Left ventricle myocardium superior (tissue), 1 donor: ENCODE measurements at regions not wholly inside any gene's neighbourhood (a gene's known extent, or its start where the extent isn't known, plus 50 kb on each side); places are given as distances from the start of the nearest gene placed in this dataset.
"Not testable (repeated sequence)": the region's sequence is repeated elsewhere in the genome, so short reads cannot be mapped to it uniquely, and the experiment has no call there.

Source experiments
- ATAC-seq: fragments of 200-7000 bp; cut with Tn5 transposase; one replicate; pipeline ENCODE4 v1.9.1; 2020; ENCODE audit warnings: mild to moderate bottlenecking, moderate library complexity
- DNase-seq: peaks from one replicate; pipeline ENCODE4 v3.0.0-alpha.2; 2020
- intact Hi-C: fragments of 100-400 bp; cut with micrococcal nuclease; formaldehyde crosslinking; loops from one replicate; pipeline ENCODE4 v1.11.0; 2022
- donor health status: DM: no; HTN: yes; CAD: no; lungs with severe emphysema.

DNA sequence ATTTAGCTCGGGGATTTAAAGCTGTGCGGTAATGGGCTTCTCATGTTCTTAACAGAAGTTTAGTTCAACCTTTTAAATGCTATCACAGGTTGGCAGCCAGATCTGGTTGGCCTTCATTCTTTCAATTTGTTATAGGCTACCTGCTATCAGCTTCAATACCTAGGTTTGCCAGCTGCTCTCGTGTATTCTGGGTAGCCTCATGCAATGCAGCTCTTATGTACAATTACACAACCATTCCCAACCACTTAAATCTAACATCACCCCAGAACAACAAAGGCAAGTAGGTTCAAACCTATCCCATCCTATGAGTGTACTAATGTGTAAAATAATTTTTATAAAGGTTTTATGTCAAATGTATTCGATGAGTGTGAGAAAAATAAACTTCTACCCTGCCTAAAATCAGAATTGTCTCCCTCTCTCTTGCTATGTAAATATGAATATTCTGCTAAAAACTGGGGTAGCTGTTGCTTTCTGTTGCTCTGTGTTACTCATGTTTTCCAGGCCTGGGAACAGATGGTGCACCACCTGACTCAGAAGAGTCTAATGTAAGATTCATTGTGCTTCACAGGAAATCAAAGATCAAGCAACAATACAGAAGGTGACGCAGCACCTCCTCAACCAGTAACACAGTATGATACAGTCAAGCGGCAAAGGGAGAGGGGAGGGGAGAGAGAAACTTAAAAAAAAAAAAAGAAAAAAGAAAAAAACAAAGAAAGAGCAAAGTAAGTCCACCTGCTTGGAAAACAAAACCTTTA, 188.6 kb downstream of the ETV1 start:
- no peak for DNase-seq
- intact Hi-C loops: no loop called here
- no peak for ATAC-seq

DNA sequence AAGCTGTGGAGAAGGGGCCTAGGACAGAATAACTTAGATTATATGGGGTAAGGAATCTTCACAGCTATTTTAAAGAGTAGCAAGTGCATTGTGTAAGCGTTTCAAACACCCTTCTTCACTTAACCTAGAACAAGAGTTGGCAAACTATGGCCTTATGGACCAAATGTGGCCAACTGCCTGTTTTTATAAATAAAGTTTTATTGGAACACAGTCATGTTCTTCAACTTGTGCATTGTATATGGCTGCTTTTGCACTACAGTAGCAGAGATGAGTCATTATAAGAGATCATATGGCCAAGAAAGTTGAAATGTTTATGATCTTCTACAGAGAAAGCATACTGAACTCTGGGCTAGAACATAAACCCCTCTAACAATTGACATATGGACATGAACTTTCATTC, 187.8 kb downstream of the ETV1 start:
- DNase-seq (no peak), ATAC-seq (no peak)
- intact Hi-C loops: no loop called here

DNA sequence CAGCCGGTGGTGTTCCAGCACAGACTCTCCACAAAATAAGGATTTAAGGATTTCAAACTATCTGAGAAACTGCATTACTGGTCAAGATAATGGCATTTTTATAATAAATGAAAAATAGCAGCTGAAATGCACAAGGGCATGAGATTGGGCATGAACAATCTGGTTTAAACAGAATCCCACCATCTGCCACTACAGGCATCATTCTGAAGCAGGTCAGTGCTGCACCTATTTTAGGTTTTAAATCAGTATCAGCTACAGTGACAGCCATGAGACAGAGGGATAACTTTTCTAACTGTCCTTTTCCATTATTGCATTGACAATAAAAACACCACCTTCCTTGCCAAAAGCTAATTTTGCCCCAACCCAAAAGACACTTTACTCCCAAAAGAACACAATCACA, 186.8 kb downstream of the ETV1 start:
- intact Hi-C loops: no loop called here
- ATAC-seq: no peak

DNA sequence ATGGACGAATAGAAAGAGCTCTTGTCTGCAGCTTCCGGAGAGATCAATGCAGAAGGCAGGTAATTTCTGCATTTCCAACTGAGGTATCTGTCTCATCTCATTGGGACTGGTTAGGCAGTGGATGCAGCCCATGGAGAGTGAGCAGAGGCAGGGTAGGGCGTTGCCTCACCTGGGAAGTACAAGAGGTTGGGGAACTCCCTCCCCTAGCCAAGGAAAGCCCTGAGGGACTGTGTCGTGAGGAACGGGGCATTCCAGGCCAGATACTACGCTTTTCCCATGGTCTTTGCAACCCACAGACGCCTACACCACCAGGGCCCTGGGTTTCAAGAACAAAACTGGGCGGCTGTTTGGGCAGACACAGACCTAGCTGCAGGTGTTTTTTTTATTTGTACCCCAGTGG, 186.3 kb downstream of the ETV1 start:
- ATAC-seq (no peak), DNase-seq (no peak)
- intact Hi-C loops: no loop called here

More for the DNA sequence above, 186.8 kb downstream of the ETV1 start:
- DNase-seq: no peak

DNA sequence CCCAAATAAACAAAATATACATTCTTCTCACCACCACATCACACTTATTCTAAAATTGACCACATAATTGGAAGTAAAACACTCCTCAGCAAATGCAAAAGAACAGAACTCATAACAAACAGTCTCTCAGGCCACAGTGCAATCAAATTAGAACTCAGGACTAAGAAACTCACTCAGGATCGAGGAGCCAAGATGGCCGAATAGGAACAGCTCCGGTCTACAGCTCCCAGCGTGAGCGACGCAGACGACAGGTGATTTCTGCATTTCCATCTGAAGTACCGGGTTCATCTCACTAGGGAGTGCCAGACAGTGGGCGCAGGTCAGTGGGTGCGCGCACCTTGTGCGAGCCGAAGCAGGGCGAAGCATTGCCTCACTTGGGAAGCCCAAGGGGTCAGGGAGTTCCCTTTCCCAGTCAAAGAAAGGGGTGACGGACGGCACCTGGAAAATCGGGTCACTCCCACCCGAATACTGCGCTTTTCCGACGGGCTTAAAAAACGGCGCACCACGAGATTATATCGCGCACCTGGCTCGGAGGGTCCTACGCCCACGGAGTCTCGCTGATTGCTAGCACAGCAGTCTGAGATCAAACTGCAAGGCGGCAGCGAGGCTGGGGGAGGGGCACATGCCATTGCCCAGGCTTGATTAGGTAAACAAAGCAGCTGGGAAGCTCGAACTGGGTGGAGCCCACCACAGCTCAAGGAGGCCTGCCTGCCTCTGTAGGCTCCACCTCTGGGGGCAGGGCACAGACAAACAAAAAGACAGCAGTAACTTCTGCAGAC, 183.2 kb downstream of the ETV1 start:
- ATAC-seq, intact Hi-C loops, DNase-seq: not testable (repeated sequence)

DNA sequence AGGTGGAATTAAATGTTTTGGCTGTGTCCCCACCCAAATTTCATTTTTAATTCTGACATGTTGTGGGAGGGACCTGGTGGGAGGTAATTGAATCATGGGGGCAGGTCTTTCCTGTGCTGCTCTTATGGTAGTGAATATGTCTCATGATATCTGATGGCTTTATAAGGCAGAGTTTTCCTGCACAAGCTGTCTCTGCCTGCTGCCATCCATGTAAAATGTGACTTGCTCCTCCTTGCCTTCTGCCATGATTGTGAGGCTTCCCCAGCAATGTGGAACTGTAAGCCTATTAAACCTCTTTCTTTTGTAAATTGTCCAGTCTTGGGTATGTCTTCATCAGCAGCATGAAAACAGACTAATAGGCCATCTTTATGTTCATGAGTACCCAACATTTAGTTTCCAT, 172.2 kb downstream of the ETV1 start:
- ATAC-seq, intact Hi-C loops: not testable (repeated sequence)

DNA sequence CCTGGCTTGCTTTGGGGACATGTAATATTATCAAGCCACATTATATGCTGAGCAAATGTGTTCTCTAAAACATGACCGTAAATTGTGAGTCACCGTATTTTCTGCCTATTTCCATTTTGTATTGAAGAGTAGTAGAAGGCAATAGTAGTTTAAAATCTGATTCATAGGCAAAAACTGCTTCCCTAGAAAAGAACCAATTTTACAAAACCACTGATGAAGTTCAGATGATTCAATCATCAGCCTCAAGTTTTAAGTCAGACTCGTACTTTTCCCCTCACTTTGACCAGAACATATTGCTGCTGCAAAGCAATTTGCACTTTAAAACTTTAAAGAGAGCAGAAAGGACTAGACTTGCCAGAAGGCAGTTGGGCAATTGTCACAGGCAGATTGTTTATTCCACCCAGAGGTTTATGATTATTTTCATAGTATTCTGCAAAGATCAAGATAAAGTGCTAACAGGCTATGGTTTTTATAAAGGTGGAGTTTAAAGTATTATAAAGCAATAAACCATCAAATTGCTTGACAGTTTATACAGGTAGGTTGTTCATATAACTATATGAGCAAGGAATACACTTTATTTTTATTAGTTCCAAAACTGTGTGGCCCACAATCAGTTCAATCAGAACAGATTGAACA, 168.2 kb downstream of the ETV1 start:
- ATAC-seq: no peak
- intact Hi-C loops: no loop called here
- no peak for DNase-seq

More for the DNA sequence above, 172.2 kb downstream of the ETV1 start:
- not testable (repeated sequence) for DNase-seq

DNA sequence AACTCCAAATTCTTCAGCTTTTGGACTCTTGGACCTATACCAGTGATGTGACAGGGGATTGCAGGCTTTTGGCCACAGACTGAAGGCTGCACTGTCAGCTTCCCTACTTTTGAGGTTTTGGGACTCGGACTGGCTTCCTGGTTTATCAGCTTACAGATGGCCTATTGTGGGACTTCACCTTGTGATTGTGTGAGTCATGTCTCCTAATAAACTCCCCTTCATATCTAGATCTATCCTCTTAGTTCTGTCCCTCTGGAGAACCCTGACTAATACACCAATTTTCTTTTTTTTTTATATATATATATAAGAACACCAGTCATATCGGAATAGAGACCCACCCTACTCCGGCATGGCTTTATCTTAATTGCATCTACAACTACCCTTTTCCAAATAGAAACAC, 166.8 kb downstream of the ETV1 start:
- intact Hi-C loops: no loop called here
- no peak for ATAC-seq
- no peak for DNase-seq

DNA sequence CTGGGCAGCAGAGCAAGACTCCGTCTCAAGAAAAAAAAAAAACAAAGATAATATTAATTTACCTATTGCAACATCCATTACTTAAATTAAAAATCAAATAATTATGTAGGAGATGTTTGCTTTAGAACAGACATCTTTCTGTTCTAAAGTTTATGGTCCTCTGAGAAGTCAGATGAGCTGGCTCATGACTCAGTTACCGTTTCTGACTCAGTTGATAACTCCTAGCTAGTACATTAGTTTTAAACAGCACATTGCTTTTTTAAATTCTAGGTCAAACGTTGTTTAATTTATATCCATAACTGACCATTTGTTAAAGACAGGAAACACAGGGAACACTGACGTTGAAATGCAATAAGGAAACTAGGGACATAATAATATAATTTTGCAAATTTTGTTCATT, 162.7 kb downstream of the ETV1 start:
- ATAC-seq (no peak), DNase-seq (no peak)
- intact Hi-C loops: no loop called here

DNA sequence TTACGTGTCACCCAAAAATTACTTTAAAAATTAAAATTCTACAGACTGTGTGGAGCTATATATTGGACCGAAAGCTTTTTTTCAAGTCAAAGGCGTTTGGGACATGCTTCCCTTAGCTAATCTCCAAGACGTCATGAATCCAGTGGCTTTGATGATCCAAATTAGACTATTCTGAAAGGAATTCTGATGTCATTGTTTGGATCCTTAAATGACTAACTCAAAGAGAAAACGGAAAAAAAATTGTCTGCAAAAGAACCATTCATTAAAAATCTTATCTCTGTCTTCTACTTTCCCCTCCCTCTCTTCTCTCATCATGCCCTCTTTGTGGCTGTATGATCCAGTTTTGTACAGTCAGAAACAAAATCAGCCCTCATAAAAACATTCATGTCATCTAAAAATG, 161.8 kb downstream of the ETV1 start:
- intact Hi-C loops: no loop called here
- no peak for ATAC-seq
- no peak for DNase-seq

DNA sequence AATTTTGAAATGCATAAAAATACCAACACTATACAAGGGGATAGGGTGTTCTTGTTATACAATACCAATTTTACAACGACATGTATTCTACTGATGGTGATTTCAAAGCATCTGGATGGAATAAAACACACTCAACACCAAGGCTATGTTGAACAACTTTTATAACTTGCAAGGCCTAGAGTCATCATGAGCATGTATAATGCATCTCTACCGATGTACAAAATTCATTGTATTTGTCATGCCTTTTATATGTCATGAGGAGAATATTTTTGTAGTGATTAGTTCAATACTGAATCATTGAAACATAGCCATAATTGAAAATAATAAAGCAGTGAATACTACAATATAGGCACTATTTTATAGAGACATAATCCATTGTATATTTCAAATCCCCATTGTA, 160.2 kb downstream of the ETV1 start:
- no peak for ATAC-seq
- DNase-seq: no peak
- intact Hi-C loops: no loop called here

DNA sequence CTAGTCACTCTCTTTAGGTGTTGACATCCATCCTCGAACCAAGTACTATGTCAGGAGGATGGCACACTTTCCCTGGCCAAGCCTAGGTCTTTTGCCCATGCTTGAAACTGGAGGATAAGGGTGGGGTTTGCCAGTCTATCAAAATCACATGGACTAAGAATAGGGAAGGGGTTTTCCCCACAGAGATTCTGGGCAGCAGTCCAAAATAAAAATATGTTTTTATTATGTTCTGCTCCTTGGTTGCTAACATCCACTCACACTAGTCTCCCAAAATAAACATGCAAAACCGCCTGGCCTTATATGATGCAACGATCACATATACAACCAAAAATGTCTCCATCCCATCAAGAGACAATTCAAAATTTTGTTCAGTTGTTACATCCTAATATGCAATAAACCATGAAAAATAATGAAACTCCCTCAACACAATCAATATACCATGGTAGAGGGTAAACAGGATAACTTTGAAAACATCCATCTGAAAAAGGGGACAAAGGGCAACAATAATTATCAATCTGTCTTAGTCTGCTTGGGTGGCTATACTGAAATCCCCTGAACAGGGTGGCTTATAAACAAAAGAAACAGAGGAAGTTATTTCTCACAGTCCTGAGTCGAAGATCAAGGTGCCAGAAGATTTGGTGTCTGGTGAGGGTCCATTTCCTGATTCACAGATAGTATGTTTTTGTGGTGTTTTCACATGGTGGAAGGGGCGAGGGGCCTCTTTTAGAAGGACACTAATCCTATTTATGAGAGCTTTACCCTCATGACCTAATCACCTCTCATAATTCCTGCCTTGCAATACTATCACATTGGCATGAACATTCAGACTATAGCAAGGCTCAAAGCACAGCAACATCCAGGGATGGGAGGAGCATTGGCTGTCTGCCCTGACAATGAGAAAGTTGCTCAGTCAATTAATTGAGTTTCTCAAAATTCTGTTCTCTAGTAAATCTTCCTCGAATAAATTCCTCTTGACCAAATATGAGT, 159.3 kb downstream of the ETV1 start:
- peak; percentile 97 for ATAC-seq

DNA sequence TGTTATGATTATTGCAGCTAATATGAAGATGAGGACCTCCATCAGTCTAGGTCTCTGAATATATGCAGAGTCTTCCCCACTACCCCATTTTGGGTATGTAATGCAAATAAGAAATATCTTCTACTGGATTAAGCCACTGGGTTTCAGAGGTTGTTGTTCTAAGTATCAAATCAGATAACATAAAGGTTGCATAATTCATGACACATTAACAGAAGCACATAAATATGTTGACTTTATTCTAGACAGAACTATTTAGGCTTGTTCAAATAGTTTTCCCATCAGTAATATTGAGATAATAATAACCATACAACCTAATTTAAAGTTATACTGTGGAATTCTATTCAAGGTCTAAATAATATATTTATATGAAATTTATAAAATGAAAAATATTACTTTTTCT, 157.1 kb downstream of the ETV1 start:
- no peak for ATAC-seq
- intact Hi-C loops: no loop called here
- no peak for DNase-seq

More for the DNA sequence above, 159.3 kb downstream of the ETV1 start:
- DNase-seq: no peak
- intact Hi-C loops: no loop called here

DNA sequence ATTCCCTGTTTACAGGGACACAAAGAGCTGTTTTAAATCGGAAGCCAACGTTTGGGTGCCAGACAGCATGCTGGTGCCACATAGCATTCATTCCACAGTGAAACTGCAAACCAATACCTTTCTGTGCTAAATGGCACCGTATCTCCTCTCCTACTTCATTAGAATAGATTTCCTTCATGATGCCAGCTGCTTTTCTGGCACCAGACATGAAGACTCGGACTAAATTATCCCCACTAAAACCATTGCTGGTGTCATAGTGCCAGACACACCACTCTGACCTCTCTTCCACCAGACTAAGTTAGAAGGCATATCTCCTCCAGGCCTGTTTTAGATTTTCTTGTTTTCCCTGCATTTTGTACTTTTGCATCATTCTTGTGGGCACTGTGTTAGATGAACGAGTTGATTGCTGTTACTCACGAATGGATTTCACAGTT, 155.1 kb downstream of the ETV1 start:
- DNase-seq: no peak
- intact Hi-C loops: no loop called here
- peak; percentile 65 for ATAC-seq

DNA sequence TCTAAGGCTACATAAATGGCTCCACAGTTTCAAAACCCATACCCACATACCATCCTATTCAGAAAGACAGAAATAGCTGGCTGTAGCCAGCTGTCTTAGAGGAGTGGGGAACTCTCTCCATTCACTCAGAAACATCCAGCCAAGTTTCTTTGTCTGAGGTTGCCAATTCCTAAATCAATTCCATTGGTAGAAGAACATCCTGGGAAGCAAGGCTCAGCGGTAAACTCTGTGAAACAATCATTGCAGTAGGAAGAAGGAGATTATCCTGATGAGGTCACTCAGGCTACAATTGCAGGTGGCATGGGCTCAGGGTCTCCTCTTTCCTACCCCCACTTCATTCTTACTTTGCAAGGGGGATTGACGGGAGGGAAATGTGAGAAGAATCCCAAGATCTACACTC, 154.0 kb downstream of the ETV1 start:
- DNase-seq (no peak), ATAC-seq (no peak)
- intact Hi-C loops: no loop called here

DNA sequence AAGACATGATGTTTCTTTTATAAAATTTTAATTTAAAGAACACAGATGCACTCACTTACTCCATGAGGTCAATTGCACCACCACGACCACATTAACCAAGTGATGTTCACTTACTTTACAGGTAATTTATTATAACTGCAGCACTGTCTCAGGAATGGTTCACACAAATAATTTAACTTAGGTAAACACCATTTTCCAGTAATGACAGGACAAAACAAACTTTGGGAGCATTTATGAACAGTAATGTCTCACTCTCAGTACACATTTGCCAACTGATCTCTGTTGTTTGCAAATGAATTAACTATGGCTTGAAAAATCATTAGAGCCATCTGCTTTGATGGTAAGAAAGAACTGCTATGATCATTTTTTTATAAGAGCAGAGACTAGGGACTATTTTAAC, 150.4 kb downstream of the ETV1 start:
- DNase-seq (no peak), ATAC-seq (no peak)
- intact Hi-C loops: no loop called here
